HG03108 (cell line): ENCODE measurements at regions not wholly inside any gene's neighbourhood (a gene's known extent, or its start where the extent isn't known, plus 50 kb on each side); places are given as distances from the start of the nearest gene placed in this dataset.
"Not testable (repeated sequence)": the region's sequence is repeated elsewhere in the genome, so short reads cannot be mapped to it uniquely, and the experiment has no call there.

Experiments
- ATAC-seq: cut with Tn5 transposase; IDR thresholded peaks from one replicate; pipeline ENCODE4 v1.9.1; 2021; ENCODE audit warnings: moderate library complexity; ENCODE audit not compliant: unreplicated experiment

DNA sequence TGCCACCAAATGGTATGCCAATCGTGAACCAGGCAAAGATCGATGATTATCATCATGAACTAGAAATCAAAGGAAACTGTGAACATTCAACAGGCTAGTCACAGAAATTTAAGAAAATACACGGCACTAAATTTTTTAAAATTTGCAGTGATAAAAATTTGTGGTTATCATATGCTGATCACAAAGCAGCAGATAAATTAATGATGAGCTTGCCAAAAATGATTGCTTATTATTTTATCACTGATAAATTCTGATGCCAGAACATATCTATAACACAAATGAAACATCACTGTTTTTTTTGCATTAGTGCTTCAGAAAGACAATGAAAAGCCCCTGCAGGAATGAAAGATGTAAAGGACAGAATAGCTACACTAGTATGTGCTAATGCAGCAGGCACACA is 1413.2 kb upstream of the MAP3K7 start:
- no peak for ATAC-seq

DNA sequence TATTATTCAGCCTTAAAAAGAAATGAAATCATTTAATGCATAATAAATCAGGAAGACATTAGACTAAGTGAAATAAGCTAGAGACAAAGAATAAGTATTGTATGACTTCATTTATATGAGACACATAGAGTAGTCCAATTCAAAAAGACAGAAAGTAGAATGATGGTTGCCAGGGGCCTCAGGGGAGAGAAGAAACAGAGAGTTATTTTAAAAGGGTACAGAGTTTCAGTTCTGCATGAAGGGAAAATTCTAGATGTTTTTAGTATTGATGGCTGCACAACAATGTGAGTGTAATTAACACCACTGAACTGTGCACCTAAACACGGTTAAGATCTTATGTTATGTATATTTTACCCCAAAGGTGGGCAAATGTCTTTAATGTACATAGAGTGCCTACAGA is 1407.9 kb upstream of the MAP3K7 start:
- no peak for ATAC-seq

DNA sequence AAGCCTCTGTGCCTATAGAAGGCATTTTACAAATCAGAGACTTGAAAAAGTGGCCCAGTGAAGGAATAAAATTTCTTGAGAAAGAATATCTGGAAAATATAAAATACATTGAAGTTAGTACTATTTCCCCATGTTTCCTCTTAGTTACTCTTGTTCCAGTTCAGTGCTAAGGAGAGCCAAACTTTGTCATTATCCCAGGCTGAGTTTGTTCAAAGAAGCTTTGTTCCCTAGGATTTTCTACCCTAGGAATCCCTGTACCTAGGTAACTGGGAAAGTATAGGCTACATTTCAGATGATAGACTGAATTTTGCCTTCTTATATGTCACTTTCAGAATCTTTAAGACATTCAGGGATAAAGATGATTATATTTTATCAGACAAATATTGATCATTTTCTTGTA is 1395.7 kb upstream of the MAP3K7 start:
- no peak for ATAC-seq

DNA sequence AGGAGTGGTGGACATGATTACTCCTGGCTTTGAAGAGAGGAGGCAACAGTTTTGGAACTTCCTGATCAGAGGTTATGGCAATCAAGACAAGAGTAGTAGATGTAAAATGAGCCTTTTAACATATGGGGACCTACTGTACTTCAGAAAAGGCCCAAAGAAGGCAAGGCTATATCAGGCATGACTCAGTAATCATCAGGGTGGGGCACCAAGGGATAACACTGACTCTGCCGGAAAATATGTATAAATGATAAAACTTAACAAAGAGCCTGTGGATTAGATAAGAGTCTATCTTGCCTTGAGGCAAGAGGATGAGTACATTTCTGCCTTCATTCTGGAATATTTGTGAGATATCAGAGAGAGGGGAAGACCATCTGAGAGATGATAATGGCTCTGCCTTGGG is 1389.9 kb upstream of the MAP3K7 start:
- no peak for ATAC-seq

DNA sequence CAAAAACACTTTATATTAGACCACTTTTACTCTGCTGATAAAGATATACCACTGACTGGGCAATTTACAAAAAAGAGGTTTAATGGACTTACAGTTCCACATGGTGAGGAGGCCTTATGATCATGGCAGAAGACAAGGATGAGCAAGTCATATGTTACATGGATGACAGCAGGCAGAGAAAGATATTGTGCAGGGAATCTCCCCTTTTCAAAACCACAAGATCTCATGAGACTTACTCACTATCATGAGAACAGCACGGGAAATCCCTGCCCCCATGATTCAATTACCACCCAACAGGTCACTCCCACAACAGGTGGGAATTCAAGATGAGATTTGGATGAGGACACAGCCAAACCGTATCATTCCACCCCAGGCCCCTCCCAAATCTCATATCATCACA is 1383.8 kb upstream of the MAP3K7 start:
- ATAC-seq: no peak

DNA sequence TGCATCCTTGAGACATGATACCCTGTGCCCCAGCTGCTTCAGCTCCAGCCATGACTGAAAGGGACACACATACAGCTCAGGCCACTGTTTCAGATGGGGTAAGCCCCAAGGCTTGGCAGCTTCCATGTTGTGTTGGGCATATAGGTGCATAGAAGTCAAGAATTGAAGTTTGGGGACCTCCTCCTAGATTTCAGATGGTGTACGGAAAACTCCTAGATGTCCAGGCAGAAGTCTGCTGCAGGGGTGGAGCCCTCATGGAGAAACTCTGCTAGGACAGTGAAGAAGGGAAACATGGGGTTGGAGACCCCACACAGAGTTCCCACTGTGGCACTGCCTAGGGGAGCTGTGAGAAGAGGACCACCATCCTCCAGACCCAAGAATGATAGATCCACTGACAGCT is 1379.0 kb upstream of the MAP3K7 start:
- ATAC-seq: no peak

DNA sequence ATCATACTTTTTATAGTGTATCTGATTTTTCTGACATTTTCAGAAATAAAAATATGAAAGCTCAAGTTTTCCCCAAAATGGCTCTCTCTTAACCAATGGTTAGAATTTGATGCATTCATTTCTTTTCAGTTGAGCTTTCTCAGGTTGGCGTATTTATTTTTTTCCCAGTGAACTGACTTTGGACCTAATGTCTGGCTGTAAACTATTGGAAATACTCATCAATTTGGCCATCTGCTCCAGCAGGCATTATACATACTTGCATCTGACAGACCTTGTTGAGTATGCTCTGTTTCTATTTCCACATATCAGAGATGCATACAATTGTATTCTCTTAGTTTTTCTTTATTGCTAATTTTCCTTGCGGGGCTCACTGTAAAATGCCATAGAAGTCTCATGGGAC is 1374.8 kb upstream of the MAP3K7 start:
- ATAC-seq: no peak

DNA sequence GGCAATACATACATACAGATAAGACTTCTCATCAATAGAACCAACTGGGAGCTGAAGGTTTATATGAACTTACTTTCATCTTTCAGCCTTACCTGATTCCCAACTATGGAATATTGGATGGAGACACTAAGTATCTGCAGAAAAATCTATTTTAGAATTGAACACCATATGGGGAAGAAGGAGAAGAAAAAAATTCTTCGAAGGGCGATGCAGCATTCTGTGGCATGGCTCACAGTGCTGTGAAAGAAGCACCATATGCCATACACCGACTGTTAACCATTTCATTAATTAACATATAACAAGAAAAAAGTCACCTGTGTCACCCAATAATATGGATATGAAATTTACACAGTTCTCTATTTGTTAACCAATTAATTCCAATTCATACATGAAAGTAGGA is 1374.4 kb upstream of the MAP3K7 start:
- no peak for ATAC-seq

DNA sequence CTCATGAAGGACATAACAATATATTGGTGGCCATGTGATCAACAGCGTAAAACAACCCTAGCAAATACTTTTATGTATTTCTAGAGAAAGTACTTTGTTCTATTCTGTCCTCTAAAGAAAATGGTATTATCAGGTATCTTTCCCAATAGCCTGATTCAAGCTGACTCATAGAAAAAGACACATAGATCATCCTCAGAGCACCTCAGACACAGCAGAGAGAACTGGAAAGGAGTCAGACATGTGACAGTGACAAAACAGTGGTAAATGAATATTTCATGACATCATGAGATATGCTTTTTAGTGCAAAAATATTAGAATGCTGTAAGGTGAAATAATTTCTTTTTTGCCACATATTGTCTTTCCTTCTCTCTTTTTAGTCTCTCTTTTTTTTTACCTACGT is 1355.0 kb upstream of the MAP3K7 start:
- no peak for ATAC-seq

DNA sequence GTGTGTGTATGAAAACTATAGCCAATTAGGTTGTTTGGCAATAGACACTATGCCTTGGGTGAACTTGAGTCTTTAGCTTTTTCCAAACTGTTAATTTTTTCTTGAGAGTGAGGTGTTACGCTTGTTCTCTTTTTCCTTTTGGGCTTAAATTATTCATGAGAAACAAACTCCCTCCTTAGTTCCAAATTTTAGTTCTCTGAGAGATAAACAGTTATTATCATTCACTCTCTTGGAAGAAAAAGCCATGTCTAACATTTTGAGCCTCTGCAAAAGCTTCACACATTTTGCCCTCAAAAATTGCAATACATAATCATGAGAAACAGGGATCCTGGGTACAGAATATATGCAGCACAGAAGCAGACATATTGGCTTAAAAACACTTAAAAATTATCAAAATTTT is 1353.9 kb upstream of the MAP3K7 start:
- no peak for ATAC-seq

DNA sequence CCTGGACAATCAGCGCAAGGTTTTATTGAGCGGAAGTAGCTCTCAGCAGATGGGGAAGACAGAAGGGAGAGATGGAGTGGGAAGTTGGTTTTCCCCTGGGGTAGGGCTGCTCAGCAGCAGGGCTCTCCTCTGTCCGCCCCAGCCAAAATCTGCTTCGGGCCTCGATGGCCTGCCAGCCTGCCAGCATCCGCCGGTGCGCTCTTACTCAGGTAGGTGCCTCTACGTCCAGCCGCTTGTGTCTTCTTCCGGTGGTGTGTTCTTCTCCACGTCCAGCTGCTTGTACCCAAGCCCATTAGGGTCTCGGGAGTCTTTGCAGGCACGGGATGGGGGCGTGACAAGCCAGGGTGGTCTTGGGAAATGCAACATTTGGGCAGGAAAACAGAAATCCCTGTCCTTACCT is 1340.0 kb upstream of the MAP3K7 start:
- no peak for ATAC-seq

DNA sequence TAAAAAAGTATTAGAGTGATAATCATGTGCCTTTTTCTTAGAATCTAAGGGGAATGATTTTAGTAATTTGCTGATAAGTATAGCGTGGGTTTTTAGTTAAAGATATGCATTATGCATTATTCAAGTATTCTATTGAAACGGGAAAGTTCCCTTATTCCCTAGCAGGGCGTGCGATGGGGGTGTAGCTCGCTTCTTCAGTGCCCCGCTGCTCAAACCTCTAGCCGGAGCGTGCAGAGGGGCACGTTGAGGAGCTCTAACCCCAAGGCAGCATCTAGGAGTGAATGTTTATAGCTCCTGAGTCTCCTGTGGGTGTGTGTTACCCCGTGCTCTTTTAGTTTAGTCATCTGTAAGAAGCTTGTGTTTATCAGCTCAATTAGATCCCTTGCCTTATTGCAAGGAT is 1339.5 kb upstream of the MAP3K7 start:
- ATAC-seq: no peak

DNA sequence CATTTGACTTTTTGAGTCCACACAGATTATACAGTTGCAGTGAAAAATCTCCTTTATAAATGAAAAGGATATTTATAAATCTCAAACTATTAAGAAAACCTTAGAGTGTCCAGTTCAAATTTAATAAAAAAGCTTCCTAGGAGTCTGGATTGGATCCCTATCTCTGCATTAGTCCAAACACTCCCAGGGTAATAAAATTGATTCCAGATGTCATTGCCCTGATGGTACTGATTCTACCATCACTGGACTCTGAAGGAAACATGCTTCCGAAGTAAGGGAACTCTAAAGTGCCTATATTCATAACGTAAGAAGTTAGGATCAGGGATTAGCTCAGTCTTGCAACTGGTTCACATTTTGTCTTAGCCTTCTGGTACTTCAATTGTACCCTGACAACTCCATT is 1325.1 kb upstream of the MAP3K7 start:
- ATAC-seq: no peak

DNA sequence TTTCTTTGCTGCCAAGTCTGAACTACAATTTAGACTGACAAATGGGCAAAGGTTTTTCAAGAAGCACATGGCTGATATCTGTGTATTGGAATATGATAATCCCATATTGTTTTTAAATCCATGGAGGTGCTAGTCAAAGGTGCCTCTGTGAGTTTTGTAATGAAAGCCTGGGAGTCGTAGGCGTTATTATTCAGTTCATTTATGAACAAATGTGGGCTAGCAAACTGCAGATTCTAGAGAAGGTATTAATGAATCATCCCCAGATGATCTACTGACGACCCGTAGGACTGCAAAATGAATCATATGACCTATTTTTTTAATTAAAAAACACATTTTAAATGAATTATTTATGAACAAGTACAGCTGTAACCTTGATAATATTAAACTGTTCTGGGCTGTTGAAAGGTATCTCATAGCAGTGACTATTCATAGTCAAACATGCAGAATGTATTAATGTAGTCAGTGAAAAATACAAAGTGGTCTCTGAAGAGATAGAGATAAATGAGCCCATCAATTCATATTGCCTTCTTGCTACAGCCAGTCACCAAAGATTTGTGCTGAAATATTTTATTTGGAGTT is 1317.8 kb upstream of the MAP3K7 start:
- no peak for ATAC-seq

DNA sequence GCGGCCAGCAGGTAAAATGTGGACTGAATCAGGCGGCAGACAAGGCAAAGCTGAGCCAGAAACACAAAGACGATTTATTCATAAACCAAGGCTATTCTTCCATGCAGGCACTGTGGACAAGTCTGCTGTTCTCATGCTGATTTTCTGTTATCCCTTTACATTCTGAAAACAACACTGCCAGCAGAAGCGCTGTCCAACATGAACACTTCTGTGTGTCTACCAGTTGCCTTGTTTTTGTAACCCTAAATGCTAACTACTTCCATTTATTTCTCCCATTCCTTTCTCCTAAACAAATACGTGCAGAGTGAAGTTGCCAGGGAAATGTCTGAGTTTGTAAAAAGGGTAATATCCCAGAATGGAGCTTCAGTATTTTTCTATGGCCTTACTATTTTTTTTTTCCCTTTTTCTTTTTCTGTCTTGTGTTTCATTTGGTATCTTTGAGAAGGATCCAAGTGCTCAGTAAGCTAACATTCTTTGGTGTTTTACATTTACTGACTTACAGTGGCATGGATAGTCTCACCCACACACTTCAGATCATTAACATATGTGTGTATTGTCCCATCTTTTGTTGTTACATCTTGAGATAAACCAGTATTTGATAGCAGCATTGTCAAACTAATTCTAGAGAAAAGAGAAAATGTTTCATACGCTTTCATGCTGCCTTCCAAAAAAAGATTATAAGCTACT is 1308.9 kb upstream of the MAP3K7 start:
- ATAC-seq: no peak

DNA sequence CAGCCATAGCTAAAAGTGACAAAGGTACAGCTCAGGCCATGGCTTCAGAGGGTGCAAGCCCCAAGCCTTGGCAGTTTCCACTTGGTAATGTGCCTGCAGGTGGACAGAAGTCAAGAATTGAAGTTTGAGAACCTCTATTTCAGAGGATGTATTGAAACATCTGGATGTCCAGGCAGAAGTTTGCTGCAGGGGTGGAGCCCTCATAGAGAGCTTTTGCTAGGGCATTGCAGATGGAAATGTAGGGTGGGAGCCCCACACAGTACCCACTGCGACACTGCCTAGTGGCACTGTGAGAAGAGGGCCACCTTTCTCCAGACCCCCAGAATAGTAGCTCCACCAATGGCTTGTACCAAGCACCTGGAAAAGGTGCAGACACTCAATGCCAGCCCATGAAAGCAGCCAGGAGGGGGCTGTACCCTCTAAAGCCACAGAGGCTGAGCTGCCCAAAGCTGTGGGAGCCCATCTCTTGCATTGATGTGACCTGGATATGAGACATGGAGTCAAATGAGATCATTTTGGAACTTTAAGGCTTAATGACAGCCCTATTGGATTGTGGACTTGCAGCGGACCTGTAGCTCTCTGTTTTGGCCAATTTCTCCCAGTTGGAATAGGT is 1299.4 kb upstream of the MAP3K7 start:
- no peak for ATAC-seq

DNA sequence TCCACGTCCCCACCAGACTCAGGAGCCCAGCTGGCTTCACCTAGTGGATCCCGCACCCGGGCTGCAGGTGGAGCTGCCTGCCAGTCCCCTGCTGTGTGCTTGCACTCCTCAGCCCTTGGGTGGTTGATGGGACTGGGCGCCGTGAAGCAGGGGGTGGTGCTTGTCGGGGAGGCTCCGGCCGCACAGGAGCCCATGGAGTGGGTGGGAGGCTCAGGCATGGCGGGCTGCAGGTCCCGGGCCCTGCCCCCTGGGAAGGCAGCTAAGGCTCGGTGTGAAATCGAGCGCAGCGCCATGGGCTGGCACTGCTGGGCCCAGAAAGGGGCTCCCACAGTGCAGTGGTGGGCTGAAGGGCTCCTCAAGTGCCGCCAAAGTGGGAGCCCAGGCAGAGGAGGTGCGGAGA is 1294.9 kb upstream of the MAP3K7 start:
- ATAC-seq: not testable (repeated sequence)

DNA sequence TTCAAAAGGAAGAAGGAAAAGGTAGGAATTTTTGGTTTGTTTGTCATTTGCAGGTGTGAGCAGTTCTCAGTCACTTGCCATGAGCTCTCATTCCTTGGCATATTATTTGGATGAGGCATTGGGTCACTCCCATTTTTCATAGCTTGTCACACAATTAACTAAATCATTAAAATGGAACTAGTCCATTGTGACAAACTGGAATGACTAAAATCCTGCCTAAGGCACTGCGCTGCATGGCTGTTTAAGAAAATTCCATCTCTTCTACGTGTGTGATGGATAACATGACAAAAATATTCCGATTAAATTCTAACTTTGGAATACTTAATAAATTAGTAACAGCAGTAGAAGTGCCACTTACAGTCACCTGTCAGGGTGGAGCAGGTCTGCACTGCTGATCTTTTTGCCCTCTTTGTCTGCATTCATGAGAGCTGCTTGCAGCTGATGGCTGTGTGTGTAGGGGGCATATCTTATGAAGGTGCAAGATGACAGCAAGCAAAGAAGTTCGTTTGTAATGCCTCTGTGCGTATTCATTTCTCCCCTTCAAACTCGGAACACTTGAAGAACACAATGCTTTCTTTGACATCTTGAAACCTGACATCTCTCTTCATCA is 1292.6 kb upstream of the MAP3K7 start:
- ATAC-seq: no peak

DNA sequence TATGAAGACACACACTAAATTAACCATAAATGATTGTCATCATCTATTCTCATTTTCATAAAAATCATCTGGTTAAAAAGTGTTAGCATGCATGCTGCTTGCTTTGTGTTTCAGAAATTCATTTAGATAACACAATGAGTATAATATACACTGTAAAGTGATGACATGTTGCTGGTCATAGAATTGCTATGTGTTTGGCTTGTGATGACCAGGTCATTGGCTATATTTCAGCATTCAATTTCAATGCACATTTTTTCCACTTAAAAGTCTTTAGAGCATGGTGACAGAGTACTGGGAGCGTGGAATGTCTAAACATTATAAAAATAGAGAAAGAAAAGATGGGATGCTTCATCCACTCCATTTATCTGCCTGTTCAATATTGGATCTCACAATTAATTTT is 1291.1 kb upstream of the MAP3K7 start:
- ATAC-seq: no peak

DNA sequence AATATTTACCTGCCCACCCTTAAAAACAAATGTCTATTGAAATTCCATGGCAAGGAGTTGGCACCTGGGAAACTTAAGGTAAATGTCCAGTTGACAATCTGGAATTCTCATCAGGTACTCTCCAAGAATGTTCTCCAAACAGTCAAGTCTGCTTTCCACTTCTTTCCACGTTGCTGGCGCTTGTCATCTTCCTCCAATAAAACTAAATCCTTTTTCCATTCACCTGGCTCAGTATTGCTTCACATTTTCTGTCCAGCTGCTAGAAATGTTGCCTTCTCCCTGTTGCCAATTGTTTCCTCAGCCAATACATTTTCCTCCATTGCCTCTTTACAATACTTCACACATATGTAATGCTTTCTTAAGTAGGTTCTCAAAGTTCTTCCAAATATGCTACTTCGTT is 1288.1 kb upstream of the MAP3K7 start:
- ATAC-seq: no peak

DNA sequence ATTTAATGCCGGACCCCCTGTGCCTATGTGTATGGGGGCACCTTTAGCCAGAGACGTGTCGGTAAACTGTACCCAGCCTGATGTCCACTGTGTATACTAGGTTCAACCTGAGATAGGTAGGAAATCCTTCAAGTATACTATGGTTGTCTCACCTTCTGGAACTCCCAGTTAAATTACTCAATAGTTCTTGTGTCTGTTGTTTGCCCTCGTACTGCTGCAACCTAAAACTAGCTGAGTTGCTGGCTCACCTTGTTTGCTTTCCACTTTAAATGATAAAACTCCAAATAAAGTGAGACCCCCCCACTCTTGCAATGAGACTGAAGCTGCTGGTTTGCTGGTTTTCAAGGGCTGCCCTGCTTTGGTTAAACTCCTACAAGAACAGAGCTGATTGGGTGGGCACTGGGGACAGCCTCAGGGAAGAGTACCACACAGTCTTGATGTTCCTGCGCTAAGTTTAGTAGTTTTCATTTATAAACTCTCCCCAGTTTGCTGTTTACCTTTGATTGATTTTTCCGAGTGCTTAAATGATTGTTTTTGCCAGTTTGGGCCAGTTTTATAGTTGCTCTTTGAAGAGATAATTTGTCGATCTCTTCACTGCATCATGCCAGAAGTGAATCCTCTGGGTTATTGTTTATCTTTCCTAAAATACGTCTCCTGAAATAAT is 1281.8 kb upstream of the MAP3K7 start:
- ATAC-seq: no peak

DNA sequence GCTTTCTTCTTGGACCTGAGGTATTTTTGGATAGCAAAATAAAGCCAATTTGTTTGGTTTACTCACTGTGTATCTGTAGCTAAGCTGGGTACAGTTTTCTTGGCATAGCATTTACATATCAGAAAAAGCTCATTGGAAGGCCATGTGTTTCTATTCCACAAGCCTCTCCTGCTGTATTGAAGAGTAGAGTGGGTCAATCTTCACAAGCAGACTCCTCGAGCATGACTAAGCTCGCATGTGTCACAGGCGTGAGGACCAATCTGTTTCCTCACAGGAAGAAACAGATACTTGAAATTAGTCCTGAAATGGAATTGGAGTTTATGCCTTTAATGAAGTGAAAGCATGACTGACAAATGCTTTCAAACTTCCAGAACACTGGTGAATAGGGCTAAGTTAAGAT is 1279.0 kb upstream of the MAP3K7 start:
- ATAC-seq: no peak
